ENCODE measurements at regions not wholly inside any gene's neighbourhood (a gene's known extent, or its start where the extent isn't known, plus 50 kb on each side); places are given as distances from the start of the nearest gene placed in this dataset.

GRCh38 chr13:26883613-26884257 lies 123.1 kb upstream of the GPR12 start:
- Histone ChIP-seq H3K9ac (ENCODE audit: low read length) (no peak overlapping the region), H4K20me1 (ENCODE audit: insufficient read depth) (no peaks in the 10 kb centered on the region), H3K4me2 (ENCODE audit: low read length) (no peak overlapping the region), H3K4me3 (replicated peaks in 1 of 2; ENCODE audit: low read depth in 1 of 2, low read length in 2 of 2) (no peak overlapping the region), H3K79me2 (ENCODE audit: insufficient read depth, low read length) (no peaks in the 10 kb centered on the region), H3K4me1 (ENCODE audit: control insufficient read depth in 1 of 2, insufficient read depth in 2 of 2, low read length in 2 of 2) (no peaks in the 10 kb centered on the region), H3K9me2 (ENCODE audit: insufficient read depth) (no peaks in the 10 kb centered on the region), H3K9me3 (ENCODE audit: control insufficient read depth in 1 of 2, insufficient read depth in 1 of 2, low read depth in 1 of 2, low read length in 2 of 2) (no peaks in the 10 kb centered on the region), H3K36me3 (ENCODE audit: control insufficient read depth in 1 of 2, insufficient read depth in 2 of 2, low read length in 2 of 2) (no peaks in the 10 kb centered on the region), H2AFZ (ENCODE audit: low read depth, low read length, poor library complexity, severe bottlenecking) (no peak overlapping the region), H3K27ac (ENCODE audit: low read depth, low read length) (no peak overlapping the region), H3K27me3 (ENCODE audit: insufficient read depth, low read length) (peaks cover 62% of the 10 kb centered on the region)
- BruUV-seq (replicated peaks): no TSS peak
- DNase-seq (ENCODE audit: low read depth, low spot score) (no peak), ATAC-seq (no peak)
- CTCF ChIA-PET: no interaction called here
- intact Hi-C loops (cut with micrococcal nuclease): no loop called here
- POLR2A ChIA-PET: no interaction called here
- RAD21 ChIA-PET (ENCODE audit: low non-redundant PET in 1 of 2, low total read pairs in 2 of 2, uncharacterized antibody in 2 of 2, unreplicated experiment in 2 of 2): no interaction called here
- TF ChIP-seq EGR1 (IDR thresholded peaks at IDR 0.05; ENCODE audit: low read depth): no peak
- no peak for TF ChIP-seq FOSL1 (IDR thresholded peaks at IDR 0.05; ENCODE audit: low read depth)
- no peak for TF ChIP-seq TCF7L2 (IDR thresholded peaks at IDR 0.05; ENCODE audit: borderline replicate concordance, extremely low read depth, insufficient read depth, insufficient read length)
- no peak for TF ChIP-seq POLR2A (IDR thresholded peaks at IDR 0.05; ENCODE audit: borderline replicate concordance, extremely low read depth, insufficient read depth, insufficient read length)
- no peak for TF ChIP-seq YY1 (IDR thresholded peaks at IDR 0.05; ENCODE audit: extremely low read depth, insufficient replicate concordance, low read depth, low read length)
- no peak for TF ChIP-seq ATF3 (IDR thresholded peaks at IDR 0.05)
- TF ChIP-seq SP1 (IDR thresholded peaks at IDR 0.05; ENCODE audit: low read depth): no peak
- no peak for TF ChIP-seq SRF (IDR thresholded peaks at IDR 0.05; ENCODE audit: low read depth)
- no peak for TF ChIP-seq EZH2 (IDR thresholded peaks at IDR 0.05)
- no peak for TF ChIP-seq REST (IDR thresholded peaks at IDR 0.05; ENCODE audit: low read depth)
- TF ChIP-seq SIN3A (IDR thresholded peaks at IDR 0.05; ENCODE audit: low read depth): no peak
- TF ChIP-seq CEBPB (IDR thresholded peaks at IDR 0.05; ENCODE audit: low read depth): no peak
- TF ChIP-seq ZNF274 (IDR thresholded peaks at IDR 0.05; ENCODE audit: low read depth, low read length): no peak
- no peak for TF ChIP-seq EZH2phosphoT487 (IDR thresholded peaks at IDR 0.05; ENCODE audit: borderline replicate concordance)
- TF ChIP-seq CTCF (IDR thresholded peaks at IDR 0.05 in 2 of 3, conservative IDR thresholded peaks at IDR 0.05 in 1 of 3; ENCODE audit: borderline replicate concordance in 1 of 3, insufficient read depth in 1 of 3, low read depth in 2 of 3, low read length in 2 of 3): no peak
- TF ChIP-seq ELF1 (IDR thresholded peaks at IDR 0.05; ENCODE audit: borderline replicate concordance, low read depth): no peak
- no peak for TF ChIP-seq JUND (IDR thresholded peaks at IDR 0.05)
- TF ChIP-seq ZBTB33 (IDR thresholded peaks at IDR 0.05; ENCODE audit: extremely low read depth, insufficient replicate concordance, low read length): no peak
- TF ChIP-seq RAD21 (IDR thresholded peaks at IDR 0.05; ENCODE audit: low read depth): no peak
- no peak for TF ChIP-seq CBX3 (IDR thresholded peaks at IDR 0.05; ENCODE audit: low read depth)
